Endodermal cell (in vitro differentiated cells): ENCODE measurements at regions not wholly inside any gene's neighbourhood (a gene's known extent, or its start where the extent isn't known, plus 50 kb on each side); places are given as distances from the start of the nearest gene placed in this dataset.

ENCODE experiments used
- DNase-seq: peaks from one replicate; pipeline ENCODE4 v3.0.0-alpha.2; 2017
- H3K27ac ChIP-seq: 2 replicates; pipeline ENCODE4 v1.5.1; 2013; ENCODE audit warnings: mild to moderate bottlenecking, low read depth, low read length, moderate library complexity
- H3K27me3 ChIP-seq: 2 replicates; pipeline ENCODE4 v1.6.1; 2013; ENCODE audit warnings: mild to moderate bottlenecking, low read length, moderate library complexity; ENCODE audit not compliant: insufficient read depth, control insufficient read depth, poor library complexity, severe bottlenecking
- H3K36me3 ChIP-seq: 2 replicates; pipeline ENCODE4 v1.7.0; 2013; ENCODE audit warnings: mild to moderate bottlenecking, low read length, moderate library complexity; ENCODE audit not compliant: control insufficient read depth, insufficient read depth
- H3K4me1 ChIP-seq: one replicate; pipeline ENCODE4 v1.7.0; 2013; ENCODE audit warnings: low read length; ENCODE audit not compliant: control insufficient read depth, insufficient read depth
- H3K4me3 ChIP-seq: 2 replicates; pipeline ENCODE4 v1.5.1; 2013; ENCODE audit warnings: mild to moderate bottlenecking, low read length, moderate library complexity
- H3K9ac ChIP-seq: 2 replicates; pipeline ENCODE4 v1.6.1; 2013; ENCODE audit warnings: mild to moderate bottlenecking, low read length, moderate library complexity; ENCODE audit not compliant: poor library complexity, severe bottlenecking; ENCODE audit errors: extremely low read depth
- H3K9me3 ChIP-seq: 2 replicates; pipeline ENCODE4 v1.6.1; 2013; ENCODE audit warnings: mild to moderate bottlenecking, low read length, moderate library complexity; ENCODE audit not compliant: control insufficient read depth
- H3K27ac Mint-ChIP-seq: 2 replicates; pipeline ENCODE4 v1.8.0; 2020; ENCODE audit warnings: mixed read lengths
- H3K27me3 Mint-ChIP-seq: 2 replicates; pipeline ENCODE4 v1.8.0; 2021; ENCODE audit warnings: mild to moderate bottlenecking, mixed read lengths; ENCODE audit not compliant: insufficient read depth
- H3K36me3 Mint-ChIP-seq: 2 replicates; pipeline ENCODE4 v1.8.0; 2020; ENCODE audit warnings: low read depth, mixed read lengths
- H3K4me1 Mint-ChIP-seq: 2 replicates; pipeline ENCODE4 v1.8.0; 2020; ENCODE audit warnings: mixed read lengths
- H3K4me3 Mint-ChIP-seq: 2 replicates; pipeline ENCODE4 v1.8.0; 2020; ENCODE audit warnings: mild to moderate bottlenecking, moderate library complexity, mixed read lengths
- H3K9me3 Mint-ChIP-seq: 2 replicates; pipeline ENCODE4 v1.8.0; 2020; ENCODE audit warnings: mild to moderate bottlenecking, mixed read lengths
- WGBS, 2 experiments: methylation state at CpG; one replicate each; pipeline versions ENCODE4 v1.1.5 to v1.1.7; 2013; ENCODE audit warnings: missing lambda C conversion rate in 2 of 2, mixed read lengths in 1 of 2; ENCODE audit not compliant: insufficient coverage in 1 of 2, insufficient read length in 1 of 2; 5-methylcytosine and 5-hydroxymethylcytosine counted together
- TF ChIP-seq, protein P1 (sequence below): fragments of 200-600 bp; sonication (generic); conservative IDR thresholded peaks from 2 replicates; pipeline ENCODE4 v1.5.0; 2021; ENCODE audit warnings: antibody characterized with exemption, mild to moderate bottlenecking

DNA sequence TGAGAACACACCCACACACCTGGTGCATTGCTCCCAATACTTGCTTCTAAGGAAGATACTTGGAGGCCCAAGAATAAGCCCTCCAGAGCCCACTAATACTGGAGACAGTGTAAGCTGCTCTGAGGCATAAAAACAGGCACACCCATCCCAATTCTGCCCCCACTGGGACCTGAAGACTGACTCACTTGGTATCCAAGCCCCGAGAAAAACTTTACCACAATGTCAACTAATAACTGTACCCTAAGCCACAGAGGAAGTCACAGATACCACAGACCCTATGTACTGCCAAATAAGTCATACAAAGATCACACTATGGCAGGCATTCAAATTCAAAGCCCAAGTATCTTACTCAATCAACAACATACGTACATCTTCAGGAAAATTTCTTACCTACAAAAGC is 398.2 kb upstream of the SPANXN1 start:
- no peak overlapping the region for H3K4me3 ChIP-seq
- H3K4me1 Mint-ChIP-seq = no peaks in the 10 kb centered on the region
- no peaks in the 10 kb centered on the region for H3K27me3 Mint-ChIP-seq
- no peak for DNase-seq
- H3K4me1 ChIP-seq = no peaks in the 10 kb centered on the region
- WGBS, 2 experiments = 90% methylated on average over 2 of the region's 2 CpGs; no CpG with 5 or more reads in 1 of the 2 experiments
- TF ChIP-seq, protein P1, sequence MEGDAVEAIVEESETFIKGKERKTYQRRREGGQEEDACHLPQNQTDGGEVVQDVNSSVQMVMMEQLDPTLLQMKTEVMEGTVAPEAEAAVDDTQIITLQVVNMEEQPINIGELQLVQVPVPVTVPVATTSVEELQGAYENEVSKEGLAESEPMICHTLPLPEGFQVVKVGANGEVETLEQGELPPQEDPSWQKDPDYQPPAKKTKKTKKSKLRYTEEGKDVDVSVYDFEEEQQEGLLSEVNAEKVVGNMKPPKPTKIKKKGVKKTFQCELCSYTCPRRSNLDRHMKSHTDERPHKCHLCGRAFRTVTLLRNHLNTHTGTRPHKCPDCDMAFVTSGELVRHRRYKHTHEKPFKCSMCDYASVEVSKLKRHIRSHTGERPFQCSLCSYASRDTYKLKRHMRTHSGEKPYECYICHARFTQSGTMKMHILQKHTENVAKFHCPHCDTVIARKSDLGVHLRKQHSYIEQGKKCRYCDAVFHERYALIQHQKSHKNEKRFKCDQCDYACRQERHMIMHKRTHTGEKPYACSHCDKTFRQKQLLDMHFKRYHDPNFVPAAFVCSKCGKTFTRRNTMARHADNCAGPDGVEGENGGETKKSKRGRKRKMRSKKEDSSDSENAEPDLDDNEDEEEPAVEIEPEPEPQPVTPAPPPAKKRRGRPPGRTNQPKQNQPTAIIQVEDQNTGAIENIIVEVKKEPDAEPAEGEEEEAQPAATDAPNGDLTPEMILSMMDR = no peak
- no peak overlapping the region for H3K27ac ChIP-seq
- H3K27me3 ChIP-seq = no peaks in the 10 kb centered on the region
- H3K36me3 Mint-ChIP-seq = no peaks in the 10 kb centered on the region
- H3K27ac Mint-ChIP-seq = no peak overlapping the region
- H3K9me3 Mint-ChIP-seq = peaks cover 51% of the 10 kb centered on the region
- H3K9me3 ChIP-seq = peaks cover 44% of the 10 kb centered on the region
- H3K36me3 ChIP-seq = no peaks in the 10 kb centered on the region
- H3K9ac ChIP-seq = no peak overlapping the region
- no peak overlapping the region for H3K4me3 Mint-ChIP-seq

DNA sequence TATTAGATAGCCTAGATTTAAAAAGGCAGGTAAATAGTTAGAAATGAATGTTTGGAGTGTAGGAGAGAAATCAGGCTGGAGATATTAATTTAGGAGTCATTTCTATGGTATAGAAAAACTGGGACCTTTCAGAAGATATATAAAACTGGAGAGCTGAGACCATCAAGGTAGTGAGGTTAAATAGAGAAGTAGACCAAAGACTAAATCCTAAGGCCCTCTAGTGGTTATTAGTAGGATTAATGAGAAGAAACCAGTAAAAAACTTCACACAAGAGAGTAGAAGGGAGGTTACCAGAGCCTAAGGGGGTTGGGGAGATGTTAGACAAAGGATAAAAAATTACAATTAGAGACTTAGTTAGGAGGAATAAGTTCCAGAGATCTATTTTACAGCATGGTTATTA is 351.0 kb upstream of the SPANXN1 start:
- Mint-ChIP-seq H3K4me3 (no peak overlapping the region), H3K27me3 (no peaks in the 10 kb centered on the region), H3K9me3 (peaks cover 37% of the 10 kb centered on the region), H3K27ac (no peak overlapping the region), H3K4me1 (peaks cover 4% of the 10 kb centered on the region), H3K36me3 (no peaks in the 10 kb centered on the region)
- Histone ChIP-seq H3K9ac (no peak overlapping the region), H3K9me3 (peaks cover 21% of the 10 kb centered on the region), H3K27ac (no peak overlapping the region), H3K27me3 (no peaks in the 10 kb centered on the region), H3K4me1 (no peaks in the 10 kb centered on the region), H3K36me3 (no peaks in the 10 kb centered on the region), H3K4me3 (no peak overlapping the region)
- no peak for DNase-seq
- TF ChIP-seq, protein P1 = peak; percentile 73

DNA sequence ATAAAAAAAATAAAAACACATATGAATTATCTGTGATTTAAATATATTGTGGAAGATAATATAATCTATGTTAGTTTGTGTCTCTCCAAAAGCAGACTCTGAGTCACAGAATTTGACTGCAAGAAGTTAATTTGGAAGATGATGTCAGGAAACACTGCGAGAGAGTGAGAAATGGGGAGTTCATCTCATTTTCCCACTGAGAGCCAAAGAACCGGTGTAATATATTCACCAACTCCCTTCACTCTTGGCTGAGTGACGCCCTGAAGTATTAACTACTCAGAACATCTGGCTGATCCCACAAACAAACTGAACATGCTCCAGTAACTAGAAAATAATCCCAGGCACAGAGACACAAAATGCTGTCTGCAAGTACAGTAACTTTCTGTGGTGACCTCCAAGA is 345.8 kb upstream of the SPANXN1 start:
- DNase-seq = no peak
- H3K9me3 ChIP-seq = peaks cover 13% of the 10 kb centered on the region
- H3K27me3 ChIP-seq = no peaks in the 10 kb centered on the region
- peaks cover 42% of the 10 kb centered on the region for H3K9me3 Mint-ChIP-seq
- TF ChIP-seq, protein P1 = no peak
- no peaks in the 10 kb centered on the region for H3K27me3 Mint-ChIP-seq
- H3K4me1 Mint-ChIP-seq = peaks cover 5% of the 10 kb centered on the region
- H3K27ac ChIP-seq = no peak overlapping the region
- no peak overlapping the region for H3K27ac Mint-ChIP-seq
- H3K36me3 ChIP-seq = no peaks in the 10 kb centered on the region
- no peaks in the 10 kb centered on the region for H3K4me1 ChIP-seq
- 83% methylated on average over 3 of the region's 3 CpGs; no CpG with 5 or more reads in 1 of the 2 experiments for WGBS, 2 experiments
- H3K36me3 Mint-ChIP-seq = peaks cover 5% of the 10 kb centered on the region
- no peak overlapping the region for H3K4me3 Mint-ChIP-seq
- no peak overlapping the region for H3K9ac ChIP-seq
- no peak overlapping the region for H3K4me3 ChIP-seq
